HG02970 (cell line): ENCODE measurements at regions not wholly inside any gene's neighbourhood (a gene's known extent, or its start where the extent isn't known, plus 50 kb on each side); places are given as distances from the start of the nearest gene placed in this dataset.

ENCODE experiments used
- ATAC-seq: cut with Tn5 transposase; IDR thresholded peaks from one replicate; pipeline ENCODE4 v1.9.1; 2021; ENCODE audit warnings: mild to moderate bottlenecking, moderate library complexity, moderate number of reproducible peaks; ENCODE audit not compliant: unreplicated experiment, low FRiP score

DNA sequence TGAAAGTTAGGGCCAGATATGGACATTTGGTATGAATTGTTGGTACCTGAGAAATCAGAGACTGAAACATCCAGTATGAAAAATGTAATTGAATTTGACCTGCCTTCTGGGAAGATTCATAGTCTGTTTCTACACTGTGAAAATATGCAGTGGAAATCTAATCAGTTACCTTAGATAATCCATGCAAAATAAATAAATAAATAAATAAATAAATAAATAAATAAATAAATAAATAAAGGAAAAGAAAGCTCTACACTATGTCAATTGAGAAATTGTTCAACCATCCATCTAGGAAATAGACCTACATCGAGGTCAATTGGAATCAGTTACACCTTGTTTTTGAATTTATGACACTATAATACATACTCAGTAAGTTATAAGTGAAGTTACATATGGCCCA is 252.3 kb downstream of the VGLL3 start:
- ATAC-seq: no peak

DNA sequence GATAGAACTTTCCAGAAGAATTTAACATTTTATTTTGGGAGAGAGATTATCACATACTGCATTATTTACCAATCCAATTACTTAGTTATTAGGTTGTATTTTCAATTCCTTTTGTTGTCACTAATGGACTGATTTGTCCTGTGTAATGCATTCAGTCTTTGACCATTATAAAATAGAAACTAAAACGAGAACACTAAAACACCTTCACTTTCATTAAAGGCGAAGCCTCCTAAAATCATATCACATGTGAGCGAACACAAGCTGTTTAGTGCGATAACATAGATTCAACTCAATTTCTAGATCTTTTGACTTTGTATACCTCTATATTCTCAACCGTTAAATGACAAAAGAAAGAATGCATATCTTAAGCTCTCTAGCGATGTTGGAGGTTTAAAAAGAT is 253.4 kb downstream of the VGLL3 start:
- ATAC-seq: no peak

DNA sequence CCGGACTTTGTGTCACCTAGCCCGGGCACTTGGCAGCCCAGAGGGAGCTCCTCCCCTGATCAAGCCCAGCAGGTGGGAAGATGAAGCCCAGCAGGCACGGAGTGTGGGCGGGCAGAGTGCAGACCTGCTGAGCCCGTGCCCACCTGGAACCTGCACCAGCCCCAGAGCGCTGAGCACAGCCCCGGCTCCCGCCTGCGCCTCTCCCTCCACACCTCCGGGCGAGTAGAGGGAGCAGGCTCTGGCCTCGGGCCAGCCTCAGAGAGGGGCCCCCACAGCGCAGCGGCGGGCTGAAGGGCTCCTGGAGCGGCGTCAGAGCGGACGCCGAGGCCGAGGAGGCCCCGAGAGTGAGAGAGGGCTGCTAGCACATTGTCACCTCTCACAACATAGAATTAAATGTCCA is 257.7 kb downstream of the VGLL3 start:
- ATAC-seq: no peak

DNA sequence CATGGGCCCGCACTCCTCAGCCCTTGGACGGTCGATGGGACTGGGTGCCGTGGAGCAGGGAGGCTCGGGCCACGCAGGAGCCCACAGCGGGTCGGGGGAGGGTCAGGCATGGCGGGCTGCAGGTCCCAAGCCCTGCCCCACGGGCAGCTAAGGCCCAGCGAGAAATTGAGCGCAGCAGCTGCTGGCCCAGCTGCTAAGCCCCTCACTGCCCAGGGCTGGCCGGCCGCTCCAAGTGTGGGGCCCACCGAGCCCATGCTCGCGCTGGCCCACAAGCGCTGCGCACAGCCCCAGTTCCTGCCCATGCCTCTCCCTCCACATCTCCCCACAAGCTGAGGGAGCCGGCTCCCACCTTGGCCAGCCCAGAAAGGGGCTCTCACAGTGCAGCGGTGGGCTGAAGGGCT is 259.4 kb downstream of the VGLL3 start:
- ATAC-seq: no peak

DNA sequence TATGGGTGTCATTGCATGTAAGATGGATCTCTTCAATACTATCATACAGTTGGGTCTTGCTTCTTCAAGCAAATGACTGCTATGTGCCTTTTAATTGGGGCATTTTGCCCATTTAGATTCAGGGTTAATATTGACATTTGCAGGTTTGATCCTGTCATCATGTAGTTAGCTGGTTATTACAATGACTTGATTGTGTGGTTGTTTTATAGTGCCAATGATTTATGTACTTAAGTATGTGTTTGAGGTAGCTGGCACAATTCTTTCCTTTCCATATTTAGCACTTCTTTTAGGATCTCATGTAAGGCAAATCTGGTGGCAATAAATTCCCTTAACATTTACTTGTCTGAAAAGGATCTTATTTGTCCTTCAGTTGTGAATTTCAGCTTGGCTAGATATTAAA is 267.5 kb downstream of the VGLL3 start:
- ATAC-seq: no peak

DNA sequence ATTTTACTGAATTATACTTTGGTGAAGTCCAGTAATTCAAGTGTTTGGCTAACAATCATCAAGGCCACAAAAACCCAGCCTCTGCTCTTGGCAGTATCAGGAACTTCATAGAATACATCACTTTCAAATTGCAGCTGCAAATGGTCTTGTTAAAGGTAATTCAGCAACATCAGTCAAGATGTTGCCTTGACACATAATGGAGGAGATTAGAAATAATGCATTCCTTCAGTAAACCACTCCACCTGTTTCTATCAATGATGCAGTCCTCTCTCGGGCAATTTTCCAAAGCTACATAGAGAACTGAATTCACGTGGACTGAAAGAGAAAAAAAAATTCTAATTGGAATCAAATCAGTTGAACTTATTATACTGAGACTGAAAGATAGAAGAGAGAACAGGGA is 279.3 kb downstream of the VGLL3 start:
- no peak for ATAC-seq

DNA sequence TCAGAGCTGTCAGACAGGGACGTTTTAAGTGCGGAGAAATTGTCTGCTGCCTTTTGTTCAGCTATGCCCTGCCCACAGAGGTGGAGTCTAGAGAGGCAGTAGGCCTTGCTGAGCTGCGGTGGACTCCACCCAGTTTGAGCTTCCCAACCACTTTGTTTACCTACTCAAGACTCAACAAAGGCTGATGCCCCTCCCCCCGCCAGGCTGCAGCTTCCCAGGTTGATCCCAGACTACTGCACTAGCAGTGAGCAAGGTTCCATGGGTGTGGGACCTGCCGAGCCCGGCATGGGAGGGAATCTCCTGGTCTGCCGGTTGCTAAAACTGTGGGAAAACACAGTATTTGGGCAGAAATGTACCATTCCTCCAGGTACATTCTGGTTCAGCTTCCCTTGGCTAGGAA is 282.1 kb downstream of the VGLL3 start:
- no peak for ATAC-seq

DNA sequence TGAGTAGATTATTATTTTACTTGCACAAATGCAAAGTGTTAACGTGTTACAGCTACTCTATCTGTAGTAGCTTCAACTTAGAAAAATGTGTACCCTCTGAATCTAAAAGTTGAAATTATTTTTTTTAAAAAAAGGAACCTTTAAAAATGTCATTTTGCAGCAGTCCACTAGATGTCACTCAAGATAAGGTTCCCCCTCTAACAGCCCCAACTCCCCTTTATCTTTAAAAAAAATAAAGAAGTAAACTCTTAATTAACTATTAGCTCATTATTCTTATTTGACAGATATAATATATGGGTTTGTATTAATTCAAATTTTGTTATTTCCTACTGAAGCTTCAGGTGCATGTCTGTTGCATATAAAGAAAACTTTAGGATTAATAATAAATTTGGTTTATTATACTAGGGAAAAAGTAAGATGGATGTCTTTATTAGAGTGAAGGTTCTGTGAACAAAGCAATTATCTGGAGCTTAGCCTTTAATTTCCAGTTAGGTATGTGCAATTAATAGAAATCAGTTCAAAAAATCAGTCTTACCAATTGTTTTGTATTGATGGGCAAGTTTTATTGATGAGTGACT is 288.5 kb downstream of the VGLL3 start:
- no peak for ATAC-seq

DNA sequence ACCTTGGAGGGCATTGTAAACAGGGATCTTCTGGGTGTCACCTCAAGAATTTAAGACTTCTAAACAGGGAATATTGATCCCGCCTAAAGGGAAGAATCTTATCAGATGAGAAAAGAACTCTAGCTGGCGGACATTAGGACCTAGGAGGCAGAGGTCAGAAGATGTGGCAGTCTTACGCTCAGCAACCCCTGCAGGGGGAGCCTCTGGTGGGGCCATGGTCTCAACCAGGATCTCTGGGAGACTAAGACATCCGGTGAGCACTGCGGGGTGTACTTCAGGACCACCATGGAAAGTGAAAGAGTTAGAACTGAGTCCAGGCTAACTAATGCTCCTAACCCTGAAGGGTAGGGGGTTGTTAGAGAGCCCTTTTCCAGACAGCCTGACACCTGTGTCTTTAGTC is 295.2 kb downstream of the VGLL3 start:
- no peak for ATAC-seq

DNA sequence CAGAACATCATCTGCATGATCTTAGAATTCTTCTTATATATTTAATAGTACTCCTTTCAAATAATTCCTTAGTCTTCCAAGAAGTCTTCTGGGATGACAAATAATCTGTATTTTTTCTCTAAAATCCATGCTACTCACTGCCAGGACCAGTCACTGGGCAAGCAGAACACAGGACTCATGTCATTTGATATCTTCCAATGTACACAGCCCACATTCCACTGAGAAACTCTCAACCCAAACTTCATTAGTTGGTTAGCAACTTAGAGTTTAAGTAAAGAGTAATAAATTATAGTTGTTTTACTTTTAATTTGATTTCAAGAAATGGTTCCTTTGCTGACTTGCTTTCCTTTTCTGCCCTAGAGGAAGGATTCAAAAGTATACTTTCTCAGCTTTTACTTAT is 317.0 kb downstream of the VGLL3 start:
- ATAC-seq: no peak

DNA sequence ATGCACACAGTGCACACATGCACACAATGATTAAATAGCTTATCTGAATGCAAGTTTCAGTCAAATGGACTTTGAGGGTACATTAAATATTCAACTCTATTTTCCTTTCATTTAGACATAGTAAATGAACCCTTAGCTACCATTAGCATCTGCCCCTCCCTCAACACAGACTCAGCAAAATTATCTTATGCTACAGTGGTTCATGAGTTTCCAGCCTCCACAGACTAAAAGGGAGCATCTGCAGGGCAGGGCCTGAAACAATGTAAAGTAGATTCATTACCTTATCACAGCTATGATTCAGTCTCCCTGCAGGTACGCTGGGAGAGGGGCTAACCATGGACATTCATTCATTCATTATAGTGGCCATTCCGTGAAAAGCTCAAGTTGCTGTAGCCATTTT is 329.1 kb downstream of the VGLL3 start:
- ATAC-seq: no peak

DNA sequence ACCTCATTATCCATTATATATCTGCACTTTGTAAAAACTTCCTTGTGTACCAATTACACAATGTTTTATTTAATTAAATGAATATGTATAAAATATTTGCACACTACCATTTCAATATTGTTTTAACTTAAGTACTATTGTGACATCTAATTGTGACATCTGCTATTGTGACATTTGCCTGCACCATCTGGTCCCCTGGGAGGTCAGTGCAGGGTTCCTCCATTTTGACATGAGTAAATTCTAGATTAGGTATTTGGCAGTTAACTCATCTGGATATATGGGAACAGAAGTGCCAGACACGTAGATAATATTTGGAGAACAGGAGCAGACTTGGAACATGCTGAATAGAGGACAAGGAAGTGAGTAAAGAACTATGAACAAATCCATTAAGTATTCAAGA is 332.1 kb downstream of the VGLL3 start:
- no peak for ATAC-seq

DNA sequence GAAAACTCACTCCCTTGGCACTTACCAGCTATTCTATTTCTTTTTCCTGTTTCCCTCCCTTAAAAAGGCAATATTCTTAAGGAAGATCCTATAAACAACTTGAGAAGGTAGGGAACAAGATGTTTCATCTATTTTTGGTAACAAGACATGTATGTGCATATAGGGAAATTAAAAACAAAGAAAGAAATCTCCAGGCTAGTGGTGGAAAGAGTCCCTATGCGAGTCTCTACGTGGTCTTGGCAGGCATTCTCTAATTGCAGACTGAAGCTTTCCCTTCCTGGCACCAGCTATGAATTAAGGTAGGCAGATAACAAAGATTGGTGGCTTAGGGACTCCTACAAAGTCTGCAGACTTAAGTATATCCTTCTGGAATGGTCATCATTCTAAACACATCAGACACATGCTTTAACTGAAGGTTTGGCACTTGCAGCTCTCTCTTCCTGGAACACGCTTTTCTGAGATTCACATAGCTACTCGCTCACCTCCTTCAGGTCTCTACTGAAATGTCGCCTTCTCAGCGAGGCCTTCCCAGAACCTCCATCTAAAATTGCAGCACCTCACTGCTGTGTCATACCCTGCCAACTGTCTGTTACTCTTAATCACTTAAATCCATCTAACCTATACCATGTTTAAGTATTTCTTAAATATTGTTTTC is 336.0 kb downstream of the VGLL3 start:
- no peak for ATAC-seq

DNA sequence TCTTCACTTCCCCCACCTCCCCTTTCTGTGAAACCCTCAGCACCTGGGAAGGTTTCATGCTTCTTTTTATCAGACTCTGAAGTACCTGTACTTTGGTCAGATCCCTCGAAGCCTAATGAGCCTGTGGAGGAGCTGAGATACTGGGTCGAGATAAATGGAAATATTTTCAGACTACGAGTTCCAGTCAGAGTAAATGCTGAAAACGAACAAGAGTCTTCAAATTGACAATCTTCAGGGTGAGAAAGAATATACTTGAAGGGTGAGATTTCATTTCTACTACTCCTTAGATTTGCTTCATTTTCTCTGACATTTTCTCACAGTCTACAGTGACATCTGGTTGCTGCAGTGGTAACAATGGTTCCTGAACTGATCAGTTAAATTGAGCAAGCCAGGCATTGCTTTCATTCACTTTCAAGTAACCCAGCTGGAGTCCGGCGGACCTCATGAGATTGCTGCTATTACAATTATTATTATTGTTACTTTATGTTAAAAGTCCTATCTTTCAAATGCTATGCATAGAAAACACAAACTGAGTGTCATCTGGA is 337.2 kb downstream of the VGLL3 start:
- no peak for ATAC-seq

DNA sequence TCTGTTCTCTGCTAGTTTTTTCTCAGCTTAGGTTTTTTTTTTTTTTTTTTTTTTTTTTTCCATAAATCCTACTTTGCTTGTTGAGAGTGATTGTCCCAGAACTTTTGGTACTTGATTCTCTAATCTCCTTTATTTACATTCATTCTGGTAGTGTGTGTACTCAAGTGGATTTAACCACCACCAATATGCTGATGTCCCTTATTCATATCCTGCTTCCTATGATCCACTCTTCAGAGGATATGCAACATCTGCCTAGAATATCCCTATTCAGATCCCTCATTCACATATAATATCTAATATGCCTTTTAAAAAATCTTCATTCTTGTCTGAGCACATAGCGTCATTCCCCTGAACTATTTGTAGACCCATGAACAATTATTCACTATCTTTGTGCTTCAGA is 342.9 kb downstream of the VGLL3 start:
- no peak for ATAC-seq

DNA sequence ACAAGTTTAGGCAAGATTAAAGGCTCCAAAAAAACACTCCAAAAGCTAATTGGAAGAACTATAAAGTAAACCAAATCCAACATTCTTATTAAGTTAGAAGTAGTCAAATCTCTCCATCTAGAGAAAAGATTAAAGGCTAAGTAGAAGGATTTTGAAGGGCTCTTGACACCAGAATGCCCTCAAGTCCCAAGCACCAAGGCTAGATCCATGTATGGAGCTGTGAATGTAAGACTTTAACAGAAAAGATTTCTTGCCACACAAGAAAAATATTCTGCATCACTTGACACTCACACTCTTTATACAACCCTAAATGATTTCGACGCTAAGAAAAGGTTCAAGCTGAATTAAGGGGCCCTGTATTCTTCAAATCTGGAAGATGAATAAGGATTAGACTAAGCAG is 345.2 kb downstream of the VGLL3 start:
- ATAC-seq: no peak

DNA sequence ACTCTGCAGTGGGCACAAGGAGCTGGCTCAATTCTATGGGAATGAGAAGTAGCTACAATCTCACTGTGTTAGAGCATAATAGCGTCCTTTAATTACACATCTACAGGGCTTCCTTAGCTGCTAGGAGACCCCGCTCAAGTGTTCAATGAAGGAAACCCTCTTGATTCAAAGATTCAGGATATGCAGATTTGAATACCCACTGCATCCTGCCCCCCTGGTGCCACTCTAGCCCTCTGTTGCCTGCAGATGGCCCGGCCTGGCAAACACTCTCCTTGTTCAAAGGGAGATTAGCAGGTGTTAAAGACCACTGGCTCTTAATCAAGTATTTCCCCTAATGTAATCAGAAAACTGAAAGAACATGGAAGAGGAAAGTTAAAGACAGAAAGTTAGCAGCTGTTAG is 356.6 kb downstream of the VGLL3 start:
- no peak for ATAC-seq

DNA sequence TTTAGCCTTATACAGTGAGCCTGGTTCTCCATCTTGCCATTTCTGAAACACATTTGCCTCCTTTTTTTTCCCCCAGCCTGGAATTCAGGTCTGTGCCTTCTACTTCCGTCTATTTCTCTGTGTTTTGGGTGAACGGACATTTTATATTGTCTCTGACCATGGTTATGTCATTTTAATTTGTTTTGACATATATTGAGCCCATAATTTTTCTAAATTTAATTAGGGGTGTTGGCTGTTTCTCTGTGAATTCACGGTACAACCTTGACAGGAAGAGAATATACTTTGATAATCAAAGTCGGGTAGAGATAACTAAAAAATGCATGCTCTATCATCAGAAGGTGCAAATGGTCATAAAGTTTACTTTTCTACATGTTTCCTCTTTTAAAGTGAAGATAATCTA is 361.4 kb downstream of the VGLL3 start:
- ATAC-seq: no peak

DNA sequence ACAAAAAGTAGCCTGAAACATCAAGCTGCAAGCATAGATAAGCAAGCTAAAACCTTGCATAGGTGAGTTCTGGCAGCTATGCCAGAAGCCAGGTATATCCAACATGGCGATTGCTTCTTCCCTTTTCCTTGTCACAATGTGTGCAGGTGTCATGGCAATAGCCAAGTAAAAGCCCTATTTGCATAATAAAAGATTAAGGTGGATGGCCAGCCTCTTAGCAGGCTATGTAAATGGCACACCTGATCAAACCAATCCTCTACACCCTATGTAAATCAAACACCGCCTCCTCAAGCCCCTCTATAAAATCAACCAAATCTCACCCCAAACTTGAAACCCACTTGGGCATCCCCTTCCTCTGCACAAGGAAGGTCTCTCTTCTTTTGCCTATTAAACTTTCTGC is 366.8 kb downstream of the VGLL3 start:
- no peak for ATAC-seq

DNA sequence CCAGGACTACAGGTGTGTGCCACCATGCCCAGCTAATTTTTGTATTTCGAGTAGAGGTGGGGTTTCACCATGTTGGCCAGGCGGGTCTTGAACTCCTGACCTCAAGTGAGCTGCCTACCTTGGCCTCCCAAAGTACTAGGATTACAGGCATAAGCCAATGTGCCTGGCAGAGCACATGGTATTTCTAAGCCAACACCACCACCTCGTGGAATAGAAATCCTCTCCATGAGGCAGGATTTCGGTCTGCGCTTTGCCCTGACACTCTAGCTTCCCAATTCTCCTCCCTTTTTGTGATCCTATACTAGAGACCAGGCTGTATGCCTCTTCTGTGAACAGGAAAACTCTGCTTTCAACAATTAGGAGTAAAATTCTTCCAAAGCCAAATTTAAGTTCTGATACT is 372.2 kb downstream of the VGLL3 start:
- ATAC-seq: no peak

DNA sequence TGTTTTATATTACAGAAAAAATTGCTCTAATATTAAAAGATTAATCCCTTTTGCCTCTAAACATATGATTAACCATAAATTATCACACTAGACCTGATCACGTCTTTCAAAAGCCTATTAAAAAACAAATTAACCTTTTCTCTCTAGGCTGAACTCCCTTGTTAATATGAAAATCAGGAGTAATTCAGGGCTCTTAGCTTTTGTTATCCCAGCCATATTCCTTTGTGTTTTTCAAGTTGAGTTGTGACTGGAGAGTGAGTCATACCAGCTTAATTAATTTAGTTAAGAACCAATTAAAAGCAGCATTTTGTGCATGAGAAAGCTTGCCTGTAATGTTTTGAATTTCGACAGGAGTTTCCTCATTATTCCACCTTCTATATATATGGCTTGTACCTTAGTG is 385.8 kb downstream of the VGLL3 start:
- no peak for ATAC-seq

DNA sequence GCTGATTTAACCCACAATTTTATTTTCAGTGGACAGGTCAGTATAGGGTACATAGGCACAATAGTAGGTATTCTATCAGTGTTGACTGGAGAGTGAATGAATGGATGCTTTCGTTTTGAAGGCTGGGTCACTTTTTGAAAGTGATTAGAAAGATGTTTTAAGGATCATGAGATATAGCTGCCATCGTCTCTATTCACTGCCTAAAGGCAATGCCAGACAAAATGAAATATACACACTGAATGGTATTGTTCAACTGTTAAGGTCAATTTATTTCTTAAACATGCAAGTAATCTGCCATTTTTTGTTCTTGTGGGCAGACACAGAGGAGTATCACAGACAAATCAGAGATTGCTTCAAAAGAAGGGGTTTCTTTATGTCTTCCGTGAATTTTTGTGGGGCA is 395.3 kb downstream of the VGLL3 start:
- no peak for ATAC-seq

DNA sequence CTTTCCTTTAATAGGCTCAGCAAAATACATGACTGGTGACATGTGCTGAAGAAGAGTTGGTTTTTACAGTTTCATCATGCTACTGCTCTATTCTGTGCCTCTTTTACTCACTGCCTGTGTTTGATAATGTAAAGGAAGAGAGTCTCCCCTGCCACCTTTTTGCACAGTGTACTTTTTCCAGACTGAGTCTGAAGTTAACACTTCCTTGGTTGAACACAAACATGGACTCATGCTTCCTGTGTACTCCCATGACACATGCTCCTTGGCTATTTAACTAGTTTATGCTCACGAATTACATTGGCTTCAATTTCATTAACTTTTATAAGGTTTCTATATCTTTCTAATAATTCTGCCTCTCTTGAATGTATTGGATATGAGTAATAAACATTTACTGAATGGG is 396.1 kb downstream of the VGLL3 start:
- no peak for ATAC-seq
